Adipose tissue (tissue), 3 donors: ENCODE measurements at regions not wholly inside any gene's neighbourhood (a gene's known extent, or its start where the extent isn't known, plus 50 kb on each side); places are given as distances from the start of the nearest gene placed in this dataset.
"Not testable (repeated sequence)": the region's sequence is repeated elsewhere in the genome, so short reads cannot be mapped to it uniquely, and the experiment has no call there.

Experiments
- H3K27ac ChIP-seq: one replicate; pipeline ENCODE4 v1.5.1; 2013; ENCODE audit warnings: low read depth, low read length
- WGBS, 3 donors: extraction: QIAGEN DNeasy Blood & Tissue Kit; methylation state at CpG; one replicate each; pipeline ENCODE4 v1.1.7; 2013; 5-methylcytosine and 5-hydroxymethylcytosine counted together
- donor health status: healthy with polysubstance abuse.
- donor health status: Bipolar disorder and iron deficiency.
- donor health status: healthy.

GRCh38 chr14:106004937-106005795 is 478.8 kb downstream of the TMEM121 start:
- not testable (repeated sequence) for H3K27ac ChIP-seq
- WGBS, 3 donors = 39 to 42% (median 41%) methylated on average over 10 of the region's 10 CpGs

GRCh38 chr14:106006043-106006442 is 479.7 kb downstream of the TMEM121 start:
- H3K27ac ChIP-seq = not testable (repeated sequence)
- WGBS, 3 donors = 17 to 49% (median 38%) methylated on average over 7 to 8 of the region's 8 CpGs

- H3K27ac ChIP-seq = not testable (repeated sequence)
- 70 to 84% (median 81%) methylated on average over 10 of the region's 10 CpGs for WGBS, 3 donors
Observed at GRCh38 chr14:106006716-106007115, 480.3 kb downstream of the TMEM121 start.

GRCh38 chr14:106010783-106011182 is 484.4 kb downstream of the TMEM121 start:
- WGBS, 3 donors = 46 to 64% (median 57%) methylated on average over 4 of the region's 4 CpGs
- no peak overlapping the region for H3K27ac ChIP-seq

GRCh38 chr14:106011631-106012360 is 485.4 kb downstream of the TMEM121 start:
- not testable (repeated sequence) for H3K27ac ChIP-seq
- 33 to 41% (median 40%) methylated on average over 13 to 22 of the region's 22 CpGs for WGBS, 3 donors

- not testable (repeated sequence) for H3K27ac ChIP-seq
- WGBS, 3 donors = 52 to 72% (median 63%) methylated on average over 3 of the region's 3 CpGs
Observed at GRCh38 chr14:106012361-106012725, 486.0 kb downstream of the TMEM121 start.

- WGBS, 3 donors = 44 to 64% (median 60%) methylated on average over 6 of the region's 6 CpGs
- no peak overlapping the region for H3K27ac ChIP-seq
Observed at GRCh38 chr14:106013879-106014376, 487.5 kb downstream of the TMEM121 start.

- 58 to 73% (median 69%) methylated on average over 2 to 3 of the region's 3 CpGs for WGBS, 3 donors
- not testable (repeated sequence) for H3K27ac ChIP-seq
Observed at GRCh38 chr14:106017952-106018351, 491.6 kb downstream of the TMEM121 start.

GRCh38 chr14:106021832-106022231 is 495.4 kb downstream of the TMEM121 start:
- no peak overlapping the region for H3K27ac ChIP-seq
- 68 to 82% (median 69%) methylated on average over 3 of the region's 3 CpGs for WGBS, 3 donors

- not testable (repeated sequence) for H3K27ac ChIP-seq
- WGBS, 3 donors = 32 to 50% (median 35%) methylated on average over 2 to 5 of the region's 5 CpGs
Observed at GRCh38 chr14:106022648-106023047, 496.3 kb downstream of the TMEM121 start.

GRCh38 chr14:106023411-106023810 is 497.0 kb downstream of the TMEM121 start:
- 58 to 90% (median 87%) methylated on average over 1 of the region's 1 CpG for WGBS, 3 donors
- H3K27ac ChIP-seq = no peak overlapping the region

- 39 to 49% (median 43%) methylated on average over 7 of the region's 7 CpGs for WGBS, 3 donors
- no peak overlapping the region for H3K27ac ChIP-seq
Observed at GRCh38 chr14:106024983-106025604, 498.7 kb downstream of the TMEM121 start.

GRCh38 chr14:106026026-106026425 is 499.6 kb downstream of the TMEM121 start:
- H3K27ac ChIP-seq = no peak overlapping the region
- 32 to 70% (median 52%) methylated on average over 6 of the region's 6 CpGs for WGBS, 3 donors

GRCh38 chr14:106027759-106028158 is 501.4 kb downstream of the TMEM121 start:
- WGBS, 3 donors = 73 to 76% (median 74%) methylated on average over 4 to 6 of the region's 6 CpGs

GRCh38 chr14:106029959-106030358 is 503.6 kb downstream of the TMEM121 start:
- H3K27ac ChIP-seq = no peak overlapping the region
- WGBS, 3 donors = 57 to 83% (median 78%) methylated on average over 4 of the region's 4 CpGs

More at GRCh38 chr14:106027759-106028158, 501.4 kb downstream of the TMEM121 start:
- H3K27ac ChIP-seq = not testable (repeated sequence)

- 74 to 79% (median 79%) methylated on average over 6 of the region's 6 CpGs for WGBS, 3 donors
- no peak overlapping the region for H3K27ac ChIP-seq
Observed at GRCh38 chr14:106037380-106037779, 511.0 kb downstream of the TMEM121 start.

- H3K27ac ChIP-seq = no peak overlapping the region
- 42 to 63% (median 61%) methylated on average over 3 of the region's 3 CpGs for WGBS, 3 donors
Observed at GRCh38 chr14:106038263-106038662, 511.9 kb downstream of the TMEM121 start.

- H3K27ac ChIP-seq = no peak overlapping the region
- 31 to 70% (median 36%) methylated on average over 4 of the region's 4 CpGs for WGBS, 3 donors
Observed at GRCh38 chr14:106039400-106039799, 513.0 kb downstream of the TMEM121 start.

GRCh38 chr14:106044515-106044914 is 518.1 kb downstream of the TMEM121 start:
- no peak overlapping the region for H3K27ac ChIP-seq
- 50 to 69% (median 58%) methylated on average over 4 of the region's 4 CpGs for WGBS, 3 donors
